Esophagus squamous epithelium (tissue), 5 donors: ENCODE measurements at regions not wholly inside any gene's neighbourhood (a gene's known extent, or its start where the extent isn't known, plus 50 kb on each side); places are given as distances from the start of the nearest gene placed in this dataset.

Experiments used
- DNase-seq: peaks from one replicate; lab custom pipeline; 2025; lab: John Stamatoyannopoulos, UW
- H3K27ac ChIP-seq, 4 donors: fragments of 200-600 bp; sonication (generic); one replicate each; pipeline ENCODE4 v1.5.1; 2016 to 2019; ENCODE audit warnings: mild to moderate bottlenecking in 1 of 4
- H3K27me3 ChIP-seq, 4 donors: fragments of 200-600 bp; sonication (generic); 1 replicate in 3 of 4; 2 replicates in 1 of 4; pipeline versions ENCODE4 v1.5.1 to v1.6.0; 2017 to 2021; ENCODE audit warnings: antibody characterized with exemption in 1 of 4
- H3K36me3 ChIP-seq, 3 donors: fragments of 200-600 bp; sonication (generic); one replicate each; pipeline ENCODE4 v1.5.1; 2016 to 2019
- H3K4me1 ChIP-seq, 3 donors: fragments of 200-600 bp; sonication (generic); one replicate each; pipeline ENCODE4 v1.5.1; 2017 to 2019
- H3K4me3 ChIP-seq, 4 donors: fragments of 200-600 bp; sonication (generic); 1 replicate in 3 of 4; 2 replicates in 1 of 4; pipeline ENCODE4 v1.5.1; 2016 to 2019; ENCODE audit warnings: mild to moderate bottlenecking in 2 of 4, moderate library complexity in 1 of 4
- H3K9me3 ChIP-seq, 3 donors: fragments of 200-600 bp; sonication (generic); one replicate each; pipeline ENCODE4 v1.5.1; 2016 to 2019
- CTCF ChIP-seq, 6 experiments: fragments of 450-650 bp in 4 of 6; fragments of 200-600 bp in 2 of 6; sonication (generic) in 2 of 6; IDR thresholded peaks; one replicate each; pipeline ENCODE4 v1.5.1; 2016 to 2019; ENCODE audit warnings: antibody characterized with exemption in 6 of 6, mild to moderate bottlenecking in 4 of 6, moderate library complexity in 4 of 6
- POLR2A ChIP-seq, 4 donors: fragments of 450-650 bp; IDR thresholded peaks; one replicate each; pipeline ENCODE4 v1.6.1; 2017; ENCODE audit warnings: antibody characterized with exemption in 4 of 4, mild to moderate bottlenecking in 4 of 4, moderate library complexity in 3 of 4
- WGBS, 2 donors: methylation state at CpG; one replicate each; pipeline ENCODE4 v1.1.5; 2018; 5-methylcytosine and 5-hydroxymethylcytosine counted together
- intact Hi-C: fragments of 100-400 bp; cut with DNase I; formaldehyde crosslinking; loops from one replicate; pipeline ENCODE4 v1.15.0; 2022
- donor health status: DM: yes; HTN: yes; CAD: no.

- H3K27me3 ChIP-seq, result peaks cover 0 to 26% (median 0%) of the 10 kb centered on the region in 4 donors
- H3K4me3 ChIP-seq, result no peak overlapping the region
- peaks cover 0 to 19% (median 0%) of the 10 kb centered on the region in 3 donors for H3K9me3 ChIP-seq
- intact Hi-C loops, result no loop called here
- no peak for TF ChIP-seq CTCF (IDR thresholded peaks at IDR 0.05)
- TF ChIP-seq POLR2A (IDR thresholded peaks at IDR 0.05), result no peak
- H3K27ac ChIP-seq, result no peak overlapping the region
- WGBS, 2 donors, result 70 to 72% methylated on average over 5 to 15 of the region's 16 CpGs
- no peak for DNase-seq
- H3K36me3 ChIP-seq, result no peaks in the 10 kb centered on the region
- H3K4me1 ChIP-seq, result no peaks in the 10 kb centered on the region
Measured at GRCh38 chr19:56972291-56972841, 131.8 kb upstream of the PEG3 start.

- H3K27me3 ChIP-seq, result peaks cover 0 to 26% (median 0%) of the 10 kb centered on the region in 4 donors
- H3K36me3 ChIP-seq, result no peaks in the 10 kb centered on the region
- H3K4me1 ChIP-seq, result no peaks in the 10 kb centered on the region
- no peak for TF ChIP-seq CTCF (IDR thresholded peaks at IDR 0.05)
- TF ChIP-seq POLR2A (IDR thresholded peaks at IDR 0.05), result no peak
- intact Hi-C loops, result no loop called here
- peaks cover 0 to 30% (median 0%) of the 10 kb centered on the region in 3 donors for H3K9me3 ChIP-seq
- H3K4me3 ChIP-seq, result no peak overlapping the region
- no peak for DNase-seq
- H3K27ac ChIP-seq, result no peak overlapping the region
- WGBS, 2 donors, result 32 to 47% methylated on average over 10 to 12 of the region's 12 CpGs
Measured at GRCh38 chr19:56973713-56974555, 133.4 kb upstream of the PEG3 start.

- no peak for DNase-seq
- H3K4me1 ChIP-seq, result no peaks in the 10 kb centered on the region
- intact Hi-C loops, result no loop called here
- WGBS, 2 donors, result 49 to 52% methylated on average over 8 of the region's 8 CpGs
- H3K36me3 ChIP-seq, result no peaks in the 10 kb centered on the region
- TF ChIP-seq POLR2A (IDR thresholded peaks at IDR 0.05), result no peak
- no peak for TF ChIP-seq CTCF (IDR thresholded peaks at IDR 0.05)
- H3K9me3 ChIP-seq, result peaks cover 0 to 38% (median 0%) of the 10 kb centered on the region in 3 donors
- H3K4me3 ChIP-seq, result no peak overlapping the region
- peaks cover 0 to 26% (median 0%) of the 10 kb centered on the region in 4 donors for H3K27me3 ChIP-seq
- H3K27ac ChIP-seq, result no peak overlapping the region
Measured at GRCh38 chr19:56974556-56975207, 134.2 kb upstream of the PEG3 start.

- Histone ChIP-seq H3K9me3 (peaks cover 0 to 52% (median 0%) of the 10 kb centered on the region in 3 donors), H3K27ac (no peak overlapping the region), H3K36me3 (no peaks in the 10 kb centered on the region), H3K4me1 (no peaks in the 10 kb centered on the region), H3K27me3 (peaks cover 0 to 26% (median 0%) of the 10 kb centered on the region in 4 donors), H3K4me3 (no peak overlapping the region)
- TF ChIP-seq CTCF (IDR thresholded peaks at IDR 0.05) (no peak), POLR2A (IDR thresholded peaks at IDR 0.05) (no peak)
- WGBS, 2 donors, result 65% methylated on average over 4 of the region's 4 CpGs
- intact Hi-C loops, result no loop called here
- no peak for DNase-seq
Measured at GRCh38 chr19:56976300-56976699, 135.8 kb upstream of the PEG3 start.
